ENCODE measurements at regions not wholly inside any gene's neighbourhood (a gene's known extent, or its start where the extent isn't known, plus 50 kb on each side); places are given as distances from the start of the nearest gene placed in this dataset.

GRCh38 chr4:24244663-24245490, 339.5 kb downstream of the DHX15 start:
- Histone ChIP-seq H4K12ac (ENCODE audit: low read depth, low read length) (no peak overlapping the region), H3K79me1 (ENCODE audit: low read length) (peaks cover 2% of the 10 kb centered on the region)
- no CpG with 5 or more reads among the region's 9 CpGs for WGBS (ENCODE audit: extremely low coverage, insufficient coverage, insufficient read length)

GRCh38 chr4:24243641-24244040, 340.7 kb downstream of the DHX15 start:
- Histone ChIP-seq H2AK5ac (ENCODE audit: low read length) (no peak overlapping the region), H3K4me2 (ENCODE audit: low read length) (no peak overlapping the region), H3K4me3 (ENCODE audit: low read depth, low read length) (no peak overlapping the region), H2AFZ (ENCODE audit: insufficient read depth, low read length, poor library complexity) (no peak overlapping the region), H2BK12ac (ENCODE audit: low read length) (no peak overlapping the region), H3K4me1 (ENCODE audit: control insufficient read depth in 1 of 2, insufficient read depth in 2 of 2, low read length in 2 of 2) (peaks cover 0 to 9% of the 10 kb centered on the region in 2 experiments), H2BK120ac (ENCODE audit: insufficient read depth, low read length, poor library complexity) (no peak overlapping the region), H4K8ac (ENCODE audit: low read depth, low read length) (no peak overlapping the region), H3K79me1 (ENCODE audit: low read length) (no peaks in the 10 kb centered on the region), H4K91ac (ENCODE audit: low read depth, low read length) (no peak overlapping the region), H4K12ac (ENCODE audit: low read depth, low read length) (no peak overlapping the region), H3K23ac (ENCODE audit: low read length) (no peak overlapping the region), H3K9ac (ENCODE audit: low read length) (no peak overlapping the region), H3K79me2 (ENCODE audit: control insufficient read depth, insufficient read depth, low read length, poor library complexity) (no peaks in the 10 kb centered on the region), H3K14ac (ENCODE audit: low read length) (no peak overlapping the region), H3K9me3 (ENCODE audit: insufficient read depth, low read depth, low read length) (no peaks in the 10 kb centered on the region), H3K27ac (ENCODE audit: low read depth, low read length) (no peak overlapping the region), H3K4ac (ENCODE audit: low read depth, low read length) (no peak overlapping the region), H3K36me3 (ENCODE audit: control insufficient read depth in 1 of 2, insufficient read depth in 2 of 2, low read length in 2 of 2) (no peaks in the 10 kb centered on the region), H3K18ac (ENCODE audit: low read length) (no peak overlapping the region), H3K27me3 (ENCODE audit: insufficient read depth, low read length) (no peaks in the 10 kb centered on the region), H2BK5ac (ENCODE audit: low read depth, low read length, poor library complexity) (no peak overlapping the region)
- WGBS (ENCODE audit: extremely low coverage, insufficient coverage, insufficient read length) = no CpG with 5 or more reads among the region's 2 CpGs
- no peak for DNase-seq

More at GRCh38 chr4:24244663-24245490, 339.5 kb downstream of the DHX15 start:
- Histone ChIP-seq H3K79me2 (ENCODE audit: control insufficient read depth, insufficient read depth, low read length, poor library complexity) (no peaks in the 10 kb centered on the region), H3K4me2 (ENCODE audit: low read length) (no peak overlapping the region), H3K14ac (ENCODE audit: low read length) (no peak overlapping the region), H2BK12ac (ENCODE audit: low read length) (no peak overlapping the region), H3K27me3 (ENCODE audit: insufficient read depth, low read length) (no peaks in the 10 kb centered on the region), H3K4ac (ENCODE audit: low read depth, low read length) (no peak overlapping the region), H3K18ac (ENCODE audit: low read length) (no peak overlapping the region), H2AK5ac (ENCODE audit: low read length) (no peak overlapping the region), H3K4me3 (ENCODE audit: low read depth, low read length) (no peak overlapping the region), H3K36me3 (ENCODE audit: control insufficient read depth in 1 of 2, insufficient read depth in 2 of 2, low read length in 2 of 2) (no peaks in the 10 kb centered on the region), H4K8ac (ENCODE audit: low read depth, low read length) (no peak overlapping the region), H2AFZ (ENCODE audit: insufficient read depth, low read length, poor library complexity) (no peak overlapping the region), H3K9me3 (ENCODE audit: insufficient read depth, low read depth, low read length) (no peaks in the 10 kb centered on the region), H3K27ac (ENCODE audit: low read depth, low read length) (no peak overlapping the region), H4K91ac (ENCODE audit: low read depth, low read length) (no peak overlapping the region), H3K4me1 (ENCODE audit: control insufficient read depth in 1 of 2, insufficient read depth in 2 of 2, low read length in 2 of 2) (peaks cover 4 to 12% of the 10 kb centered on the region in 2 experiments), H3K9ac (ENCODE audit: low read length) (no peak overlapping the region), H2BK5ac (ENCODE audit: low read depth, low read length, poor library complexity) (no peak overlapping the region), H2BK120ac (ENCODE audit: insufficient read depth, low read length, poor library complexity) (no peak overlapping the region), H3K23ac (ENCODE audit: low read length) (no peak overlapping the region)
- peak; percentile 62 to 77 for DNase-seq

- Histone ChIP-seq H3K9me3 (ENCODE audit: insufficient read depth, low read depth, low read length) (no peaks in the 10 kb centered on the region), H4K91ac (ENCODE audit: low read depth, low read length) (no peak overlapping the region), H4K12ac (ENCODE audit: low read depth, low read length) (no peak overlapping the region), H4K8ac (ENCODE audit: low read depth, low read length) (no peak overlapping the region), H3K4ac (ENCODE audit: low read depth, low read length) (no peak overlapping the region), H2BK5ac (ENCODE audit: low read depth, low read length, poor library complexity) (no peak overlapping the region), H2AK5ac (ENCODE audit: low read length) (no peak overlapping the region), H3K18ac (ENCODE audit: low read length) (no peak overlapping the region), H3K79me1 (ENCODE audit: low read length) (no peaks in the 10 kb centered on the region), H3K79me2 (ENCODE audit: control insufficient read depth, insufficient read depth, low read length, poor library complexity) (no peaks in the 10 kb centered on the region), H3K4me2 (ENCODE audit: low read length) (no peak overlapping the region), H3K4me1 (ENCODE audit: control insufficient read depth in 1 of 2, insufficient read depth in 2 of 2, low read length in 2 of 2) (peaks cover 0 to 4% of the 10 kb centered on the region in 2 experiments), H3K9ac (ENCODE audit: low read length) (no peak overlapping the region), H2AFZ (ENCODE audit: insufficient read depth, low read length, poor library complexity) (no peak overlapping the region), H2BK120ac (ENCODE audit: insufficient read depth, low read length, poor library complexity) (no peak overlapping the region), H3K14ac (ENCODE audit: low read length) (no peak overlapping the region), H2BK12ac (ENCODE audit: low read length) (no peak overlapping the region), H3K27ac (ENCODE audit: low read depth, low read length) (no peak overlapping the region), H3K4me3 (ENCODE audit: low read depth, low read length) (no peak overlapping the region), H3K27me3 (ENCODE audit: insufficient read depth, low read length) (no peaks in the 10 kb centered on the region), H3K36me3 (ENCODE audit: control insufficient read depth in 1 of 2, insufficient read depth in 2 of 2, low read length in 2 of 2) (no peaks in the 10 kb centered on the region), H3K23ac (ENCODE audit: low read length) (no peak overlapping the region)
- WGBS (ENCODE audit: extremely low coverage, insufficient coverage, insufficient read length) = no CpG with 5 or more reads among the region's 5 CpGs
- DNase-seq = no peak
These were observed 342.8 kb downstream of the DHX15 start for GRCh38 chr4:24241511-24241910.

- no peaks in the 10 kb centered on the region for H3K36me3 ChIP-seq (ENCODE audit: control insufficient read depth in 1 of 2, insufficient read depth in 2 of 2, low read length in 2 of 2)
- DNase-seq = no peak
- H4K8ac ChIP-seq (ENCODE audit: low read depth, low read length) = no peak overlapping the region
- no peak overlapping the region for H3K23ac ChIP-seq (ENCODE audit: low read length)
- H3K4me2 ChIP-seq (ENCODE audit: low read length) = no peak overlapping the region
- H3K27ac ChIP-seq (ENCODE audit: low read depth, low read length) = no peak overlapping the region
- no peak overlapping the region for H3K18ac ChIP-seq (ENCODE audit: low read length)
- no peak overlapping the region for H3K4me3 ChIP-seq (ENCODE audit: low read depth, low read length)
- no peak overlapping the region for H4K91ac ChIP-seq (ENCODE audit: low read depth, low read length)
- no peak overlapping the region for H2AFZ ChIP-seq (ENCODE audit: insufficient read depth, low read length, poor library complexity)
- no peak overlapping the region for H2BK120ac ChIP-seq (ENCODE audit: insufficient read depth, low read length, poor library complexity)
- H3K79me1 ChIP-seq (ENCODE audit: low read length) = no peaks in the 10 kb centered on the region
- H3K14ac ChIP-seq (ENCODE audit: low read length) = no peak overlapping the region
- H2AK5ac ChIP-seq (ENCODE audit: low read length) = no peak overlapping the region
- H3K9ac ChIP-seq (ENCODE audit: low read length) = no peak overlapping the region
- peaks cover 0 to 4% of the 10 kb centered on the region in 2 experiments for H3K4me1 ChIP-seq (ENCODE audit: control insufficient read depth in 1 of 2, insufficient read depth in 2 of 2, low read length in 2 of 2)
- H3K27me3 ChIP-seq (ENCODE audit: insufficient read depth, low read length) = no peaks in the 10 kb centered on the region
- no peak overlapping the region for H2BK5ac ChIP-seq (ENCODE audit: low read depth, low read length, poor library complexity)
- no peak overlapping the region for H2BK12ac ChIP-seq (ENCODE audit: low read length)
- no peaks in the 10 kb centered on the region for H3K9me3 ChIP-seq (ENCODE audit: insufficient read depth, low read depth, low read length)
- no peak overlapping the region for H3K4ac ChIP-seq (ENCODE audit: low read depth, low read length)
- H4K12ac ChIP-seq (ENCODE audit: low read depth, low read length) = no peak overlapping the region
- no peaks in the 10 kb centered on the region for H3K79me2 ChIP-seq (ENCODE audit: control insufficient read depth, insufficient read depth, low read length, poor library complexity)
These were observed 343.7 kb downstream of the DHX15 start for GRCh38 chr4:24240655-24241054.
